Sigmoid colon (tissue), 4 donors: ENCODE measurements at regions not wholly inside any gene's neighbourhood (a gene's known extent, or its start where the extent isn't known, plus 50 kb on each side); places are given as distances from the start of the nearest gene placed in this dataset.

ENCODE experiments used
- EP300 ChIP-seq, 4 donors: sonication (generic); formaldehyde crosslinking; IDR thresholded peaks; one replicate each; pipeline ENCODE4 v1.6.1; 2017; ENCODE audit warnings: antibody characterized with exemption in 4 of 4
- POLR2A ChIP-seq, 2 donors: fragments of 450-650 bp; IDR thresholded peaks; one replicate each; pipeline ENCODE4 v1.6.1; 2016; ENCODE audit warnings: antibody characterized with exemption in 2 of 2, mild to moderate bottlenecking in 2 of 2, moderate library complexity in 2 of 2
- TF ChIP-seq, protein P1 (sequence below), 4 experiments: fragments of 450-650 bp in 3 of 4; fragments of 200-600 bp in 1 of 4; IDR thresholded peaks; one replicate each; pipeline ENCODE4 v1.5.1; 2016 to 2019; ENCODE audit warnings: antibody characterized with exemption in 4 of 4, mild to moderate bottlenecking in 3 of 4, moderate library complexity in 2 of 4

- TF ChIP-seq, protein P1, sequence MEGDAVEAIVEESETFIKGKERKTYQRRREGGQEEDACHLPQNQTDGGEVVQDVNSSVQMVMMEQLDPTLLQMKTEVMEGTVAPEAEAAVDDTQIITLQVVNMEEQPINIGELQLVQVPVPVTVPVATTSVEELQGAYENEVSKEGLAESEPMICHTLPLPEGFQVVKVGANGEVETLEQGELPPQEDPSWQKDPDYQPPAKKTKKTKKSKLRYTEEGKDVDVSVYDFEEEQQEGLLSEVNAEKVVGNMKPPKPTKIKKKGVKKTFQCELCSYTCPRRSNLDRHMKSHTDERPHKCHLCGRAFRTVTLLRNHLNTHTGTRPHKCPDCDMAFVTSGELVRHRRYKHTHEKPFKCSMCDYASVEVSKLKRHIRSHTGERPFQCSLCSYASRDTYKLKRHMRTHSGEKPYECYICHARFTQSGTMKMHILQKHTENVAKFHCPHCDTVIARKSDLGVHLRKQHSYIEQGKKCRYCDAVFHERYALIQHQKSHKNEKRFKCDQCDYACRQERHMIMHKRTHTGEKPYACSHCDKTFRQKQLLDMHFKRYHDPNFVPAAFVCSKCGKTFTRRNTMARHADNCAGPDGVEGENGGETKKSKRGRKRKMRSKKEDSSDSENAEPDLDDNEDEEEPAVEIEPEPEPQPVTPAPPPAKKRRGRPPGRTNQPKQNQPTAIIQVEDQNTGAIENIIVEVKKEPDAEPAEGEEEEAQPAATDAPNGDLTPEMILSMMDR (IDR thresholded peaks at IDR 0.05): no peak
- TF ChIP-seq EP300 (IDR thresholded peaks at IDR 0.05): no peak
- no peak for TF ChIP-seq POLR2A (IDR thresholded peaks at IDR 0.05)
Observed at GRCh38 chrX:13502590-13502989, 66.8 kb upstream of the EGFL6 start.
